ENCODE measurements at regions not wholly inside any gene's neighbourhood (a gene's known extent, or its start where the extent isn't known, plus 50 kb on each side); places are given as distances from the start of the nearest gene placed in this dataset.
"Not testable (repeated sequence)": the region's sequence is repeated elsewhere in the genome, so short reads cannot be mapped to it uniquely, and the experiment has no call there.

- no peak for DNase-seq (ENCODE audit: low read depth in 4 of 4, low spot score in 3 of 4)
Measured at GRCh38 chr5:89706731-89707130, 702.8 kb downstream of the CETN3 start.

GRCh38 chr5:89703817-89704216 is 705.7 kb downstream of the CETN3 start:
- peak; percentile 55 to 65 (median 60) for DNase-seq (ENCODE audit: low read depth in 4 of 4, low spot score in 3 of 4)

- no peak for DNase-seq (ENCODE audit: low read depth in 4 of 4, low spot score in 3 of 4)
Measured at GRCh38 chr5:89698028-89698427, 711.5 kb downstream of the CETN3 start.

GRCh38 chr5:89697581-89697980 is 712.0 kb downstream of the CETN3 start:
- DNase-seq (ENCODE audit: low read depth in 4 of 4, low spot score in 3 of 4) = no peak

GRCh38 chr5:89695371-89695770 is 714.2 kb downstream of the CETN3 start:
- no peak for DNase-seq (ENCODE audit: low read depth in 4 of 4, low spot score in 3 of 4)

GRCh38 chr5:89694026-89694550 is 715.5 kb downstream of the CETN3 start:
- no peak for DNase-seq (ENCODE audit: low read depth in 4 of 4, low spot score in 3 of 4)

- no peak for DNase-seq (ENCODE audit: low read depth in 4 of 4, low spot score in 3 of 4)
Measured at GRCh38 chr5:89690331-89690730, 719.2 kb downstream of the CETN3 start.

- no peak for DNase-seq (ENCODE audit: low read depth in 4 of 4, low spot score in 3 of 4)
Measured at GRCh38 chr5:89686081-89686765, 723.3 kb downstream of the CETN3 start.

GRCh38 chr5:89676634-89677033 is 732.9 kb downstream of the CETN3 start:
- DNase-seq (ENCODE audit: low read depth in 4 of 4, low spot score in 3 of 4) = no peak

GRCh38 chr5:89673019-89673418 is 736.5 kb downstream of the CETN3 start:
- DNase-seq (ENCODE audit: low read depth in 4 of 4, low spot score in 3 of 4) = no peak

- DNase-seq (ENCODE audit: low read depth in 4 of 4, low spot score in 3 of 4) = no peak
Measured at GRCh38 chr5:89668821-89669220, 740.7 kb downstream of the CETN3 start.

- DNase-seq (ENCODE audit: low read depth in 4 of 4, low spot score in 3 of 4) = no peak
Measured at GRCh38 chr5:89662499-89662898, 747.1 kb downstream of the CETN3 start.

GRCh38 chr5:89638871-89639270 is 755.9 kb upstream of the MEF2C start:
- no peak for DNase-seq (ENCODE audit: low read depth in 4 of 4, low spot score in 3 of 4)

GRCh38 chr5:89634176-89634575 is 751.2 kb upstream of the MEF2C start:
- DNase-seq (ENCODE audit: low read depth in 4 of 4, low spot score in 3 of 4) = not testable (repeated sequence)

- DNase-seq (ENCODE audit: low read depth in 4 of 4, low spot score in 3 of 4) = not testable (repeated sequence)
Measured at GRCh38 chr5:89630064-89630463, 747.1 kb upstream of the MEF2C start.

GRCh38 chr5:89628876-89629635 is 746.1 kb upstream of the MEF2C start:
- no peak for DNase-seq (ENCODE audit: low read depth in 4 of 4, low spot score in 3 of 4)

- no peak for DNase-seq (ENCODE audit: low read depth in 4 of 4, low spot score in 3 of 4)
Measured at GRCh38 chr5:89615839-89616518, 733.0 kb upstream of the MEF2C start.

GRCh38 chr5:89613222-89613956 is 730.4 kb upstream of the MEF2C start:
- no peak for DNase-seq (ENCODE audit: low read depth in 4 of 4, low spot score in 3 of 4)

- no peak for DNase-seq (ENCODE audit: low read depth in 4 of 4, low spot score in 3 of 4)
Measured at GRCh38 chr5:89606939-89607534, 724.1 kb upstream of the MEF2C start.

GRCh38 chr5:89604342-89604741 is 721.4 kb upstream of the MEF2C start:
- no peak for DNase-seq (ENCODE audit: low read depth in 4 of 4, low spot score in 3 of 4)
